Progenitor cell of endocrine pancreas (in vitro differentiated cells): ENCODE measurements at regions not wholly inside any gene's neighbourhood (a gene's known extent, or its start where the extent isn't known, plus 50 kb on each side); places are given as distances from the start of the nearest gene placed in this dataset.

Source experiments
- DNase-seq: peaks from one replicate; pipeline ENCODE4 v3.0.0; 2021; ENCODE audit warnings: low spot score; ENCODE audit not compliant: unreplicated experiment
- H3K27ac Mint-ChIP-seq: 2 replicates; pipeline ENCODE4 v1.8.0; 2021; ENCODE audit warnings: mild to moderate bottlenecking, moderate library complexity, mixed read lengths
- H3K27me3 Mint-ChIP-seq: 2 replicates; pipeline ENCODE4 v1.8.0; 2021; ENCODE audit warnings: mixed read lengths
- H3K36me3 Mint-ChIP-seq: 2 replicates; pipeline ENCODE4 v1.8.0; 2022; ENCODE audit warnings: mixed read lengths; ENCODE audit not compliant: insufficient read depth
- H3K4me1 Mint-ChIP-seq: 2 replicates; pipeline ENCODE4 v1.8.0; 2021; ENCODE audit warnings: low read depth, mixed read lengths
- H3K4me3 Mint-ChIP-seq: 2 replicates; pipeline ENCODE4 v1.8.0; 2021; ENCODE audit warnings: low read depth, mild to moderate bottlenecking, moderate library complexity, mixed read lengths
- H3K9me3 Mint-ChIP-seq: 2 replicates; pipeline ENCODE4 v1.8.0; 2021; ENCODE audit warnings: low read depth, mixed read lengths
- CTCF ChIP-seq: fragments of 200-600 bp; sonication (generic); IDR thresholded peaks from one replicate; pipeline ENCODE4 v1.5.0; 2021; ENCODE audit warnings: antibody characterized with exemption, mild to moderate bottlenecking; ENCODE audit not compliant: unreplicated experiment

DNA sequence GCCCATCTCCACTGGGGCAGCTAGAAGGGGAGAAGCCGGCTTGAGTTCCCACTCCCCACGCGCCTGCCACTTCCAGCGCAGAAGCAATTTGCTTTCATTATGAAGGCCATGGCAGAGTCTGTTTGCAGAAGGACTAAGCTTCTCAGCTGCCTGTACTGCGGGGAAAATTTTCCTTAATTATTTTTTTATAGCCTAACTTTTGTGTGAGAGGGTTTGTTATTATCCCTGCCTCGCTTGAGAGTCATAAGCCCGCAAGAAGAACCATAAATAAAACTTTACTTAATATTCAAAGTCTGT is 56.0 kb upstream of the DLK1 start:
- Mint-ChIP-seq H3K4me3 (no peak overlapping the region), H3K27me3 (peaks cover 38% of the 10 kb centered on the region), H3K27ac (peak overlapping the region; percentile 86), H3K36me3 (no peaks in the 10 kb centered on the region), H3K9me3 (no peaks in the 10 kb centered on the region), H3K4me1 (peaks cover 53% of the 10 kb centered on the region)
- no peak for TF ChIP-seq CTCF
- no peak for DNase-seq

DNA sequence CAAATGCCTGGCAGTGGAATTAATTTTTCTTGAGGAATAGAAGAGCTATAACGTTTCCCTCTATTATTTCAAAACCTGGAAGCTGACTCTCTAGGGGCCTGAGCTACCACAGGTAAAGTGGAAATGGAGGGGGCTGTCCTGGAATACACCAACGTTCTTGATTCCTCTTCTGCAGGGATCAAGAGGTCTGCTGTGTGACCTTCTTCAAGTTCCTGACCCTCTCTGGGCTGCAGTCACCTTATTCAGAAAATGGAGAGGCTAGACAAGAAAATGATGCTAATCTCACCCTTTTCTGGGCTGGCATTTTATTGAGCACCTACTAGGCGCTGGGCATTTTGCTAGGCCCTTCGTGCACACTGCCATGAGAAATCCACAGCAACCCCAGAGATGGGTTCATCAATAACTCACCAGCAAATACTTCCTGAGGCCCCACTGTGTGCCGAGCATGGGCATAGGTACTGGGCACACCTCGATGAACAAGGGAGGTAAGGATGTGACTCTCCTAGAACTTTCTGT is 55.2 kb upstream of the DLK1 start:
- DNase-seq: no peak
- TF ChIP-seq CTCF: no peak
- H3K36me3 Mint-ChIP-seq: no peaks in the 10 kb centered on the region
- H3K27ac Mint-ChIP-seq: peak overlapping the region; percentile 86
- peaks cover 33% of the 10 kb centered on the region for H3K27me3 Mint-ChIP-seq
- no peak overlapping the region for H3K4me3 Mint-ChIP-seq
- peaks cover 54% of the 10 kb centered on the region for H3K4me1 Mint-ChIP-seq
- no peaks in the 10 kb centered on the region for H3K9me3 Mint-ChIP-seq

DNA sequence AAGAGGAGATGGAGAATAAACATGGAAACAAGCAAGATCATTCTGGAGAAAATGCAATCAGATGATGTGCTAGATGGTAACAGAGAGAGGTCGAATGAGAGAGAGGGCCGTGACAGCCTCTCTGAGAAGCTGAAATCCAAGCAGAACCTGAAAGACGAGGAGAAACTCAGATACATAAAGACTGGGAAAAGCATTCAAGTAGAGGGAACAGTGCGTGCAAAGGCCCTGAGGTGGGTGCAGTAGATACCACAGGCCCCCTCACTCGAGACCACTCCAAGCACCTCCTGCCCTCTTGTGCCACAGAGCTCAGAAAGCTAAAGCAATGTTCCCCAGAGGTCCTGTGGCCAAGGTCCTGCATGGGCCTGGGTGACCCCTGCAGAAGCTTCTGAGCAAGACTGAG is 54.8 kb upstream of the DLK1 start:
- no peak for TF ChIP-seq CTCF
- H3K4me1 Mint-ChIP-seq: peaks cover 53% of the 10 kb centered on the region
- H3K27me3 Mint-ChIP-seq: peaks cover 30% of the 10 kb centered on the region
- no peak for DNase-seq
- H3K36me3 Mint-ChIP-seq: no peaks in the 10 kb centered on the region
- H3K9me3 Mint-ChIP-seq: no peaks in the 10 kb centered on the region
- no peak overlapping the region for H3K4me3 Mint-ChIP-seq
- H3K27ac Mint-ChIP-seq: no peak overlapping the region

- no peak for TF ChIP-seq CTCF
- peak; percentile 63 for DNase-seq
- H3K4me3 Mint-ChIP-seq: peak overlapping the region; percentile 22
- H3K36me3 Mint-ChIP-seq: no peaks in the 10 kb centered on the region
- H3K27ac Mint-ChIP-seq: peak overlapping the region; percentile 86
- peaks cover 52% of the 10 kb centered on the region for H3K4me1 Mint-ChIP-seq
- H3K9me3 Mint-ChIP-seq: no peaks in the 10 kb centered on the region
- peaks cover 27% of the 10 kb centered on the region for H3K27me3 Mint-ChIP-seq
Observed at GRCh38 chr14:100673085-100673806, 53.4 kb upstream of the DLK1 start.

GRCh38 chr14:100673807-100674154 is 52.9 kb upstream of the DLK1 start:
- H3K4me3 Mint-ChIP-seq: no peak overlapping the region
- no peak for DNase-seq
- TF ChIP-seq CTCF: no peak
- H3K27me3 Mint-ChIP-seq: peaks cover 27% of the 10 kb centered on the region
- no peaks in the 10 kb centered on the region for H3K9me3 Mint-ChIP-seq
- H3K27ac Mint-ChIP-seq: peak overlapping the region; percentile 86
- H3K4me1 Mint-ChIP-seq: peaks cover 50% of the 10 kb centered on the region
- H3K36me3 Mint-ChIP-seq: no peaks in the 10 kb centered on the region
